ENCODE measurements at regions not wholly inside any gene's neighbourhood (a gene's known extent, or its start where the extent isn't known, plus 50 kb on each side); places are given as distances from the start of the nearest gene placed in this dataset.

- H3K9me3 Mint-ChIP-seq = peaks cover 0 to 5% (median 0%) of the 10 kb centered on the region in 11 donors
- ChIA-PET CTCF (no interaction called here), POLR2A (no interaction called here)
- no peak overlapping the region for H3K27ac ChIP-seq (ENCODE audit: low read depth, low read length)
- no peaks in the 10 kb centered on the region for H3K36me3 ChIP-seq (ENCODE audit: control insufficient read depth in 2 of 3, insufficient read depth in 3 of 3, low read length in 3 of 3)
- no peak overlapping the region for H3K27ac Mint-ChIP-seq
- no peaks in the 10 kb centered on the region for H3K27me3 ChIP-seq (ENCODE audit: control insufficient read depth in 2 of 2, insufficient read depth in 2 of 2, low read length in 2 of 2)
- no peaks in the 10 kb centered on the region for H3K27me3 Mint-ChIP-seq
- H3K9me3 ChIP-seq (ENCODE audit: control insufficient read depth in 2 of 3, low read length in 3 of 3) = no peaks in the 10 kb centered on the region
- H3K4me3 ChIP-seq (ENCODE audit: low read length) = no peak overlapping the region
- H3K4me1 ChIP-seq (ENCODE audit: control insufficient read depth in 2 of 2, insufficient read depth in 2 of 2, low read length in 2 of 2) = no peaks in the 10 kb centered on the region
- intact Hi-C loops (cut with micrococcal nuclease) = no loop called here
- no peak overlapping the region for H3K4me3 Mint-ChIP-seq
- H3K36me3 Mint-ChIP-seq = no peaks in the 10 kb centered on the region
- DNase-seq = no peak
- no peak for ATAC-seq
- no peaks in the 10 kb centered on the region for H3K4me1 Mint-ChIP-seq
Observed at GRCh38 chr9:27954858-27955257, 381.6 kb upstream of the C9orf72 start.

GRCh38 chr9:27963836-27964235, 390.6 kb upstream of the C9orf72 start:
- Mint-ChIP-seq H3K4me3 (no peak overlapping the region), H3K27me3 (no peaks in the 10 kb centered on the region), H3K36me3 (no peaks in the 10 kb centered on the region), H3K9me3 (peaks cover 0 to 7% (median 0%) of the 10 kb centered on the region in 11 donors), H3K27ac (no peak overlapping the region), H3K4me1 (no peaks in the 10 kb centered on the region)
- H3K9me3 ChIP-seq (ENCODE audit: control insufficient read depth in 2 of 3, low read length in 3 of 3) = no peaks in the 10 kb centered on the region
- CTCF ChIA-PET = no interaction called here
- H3K4me1 ChIP-seq (ENCODE audit: control insufficient read depth in 2 of 2, insufficient read depth in 2 of 2, low read length in 2 of 2) = no peaks in the 10 kb centered on the region
- no peaks in the 10 kb centered on the region for H3K27me3 ChIP-seq (ENCODE audit: control insufficient read depth in 2 of 2, insufficient read depth in 2 of 2, low read length in 2 of 2)
- no peak overlapping the region for H3K4me3 ChIP-seq (ENCODE audit: low read length)
- DNase-seq (no peak), ATAC-seq (no peak)
- no peak overlapping the region for H3K27ac ChIP-seq (ENCODE audit: low read depth, low read length)
- POLR2A ChIA-PET = no interaction called here
- intact Hi-C loops (cut with micrococcal nuclease) = no loop called here
- no peaks in the 10 kb centered on the region for H3K36me3 ChIP-seq (ENCODE audit: control insufficient read depth in 2 of 3, insufficient read depth in 3 of 3, low read length in 3 of 3)

- H3K27ac ChIP-seq (ENCODE audit: low read depth, low read length) = no peak overlapping the region
- peaks cover 0 to 2% (median 0%) of the 10 kb centered on the region in 11 donors for H3K9me3 Mint-ChIP-seq
- H3K4me1 Mint-ChIP-seq = no peaks in the 10 kb centered on the region
- H3K27me3 Mint-ChIP-seq = no peaks in the 10 kb centered on the region
- no peak for ATAC-seq
- H3K36me3 ChIP-seq (ENCODE audit: control insufficient read depth in 2 of 3, insufficient read depth in 3 of 3, low read length in 3 of 3) = no peaks in the 10 kb centered on the region
- H3K36me3 Mint-ChIP-seq = no peaks in the 10 kb centered on the region
- no peak overlapping the region for H3K4me3 ChIP-seq (ENCODE audit: low read length)
- no peak overlapping the region for H3K27ac Mint-ChIP-seq
- no peak overlapping the region for H3K4me3 Mint-ChIP-seq
- no peaks in the 10 kb centered on the region for H3K4me1 ChIP-seq (ENCODE audit: control insufficient read depth in 2 of 2, insufficient read depth in 2 of 2, low read length in 2 of 2)
- CTCF ChIA-PET = interaction anchor here (0.7 kb wide), 1 partner anchor 187 kb away, joined by 3 read pairs; no protein-coding TSS in a partner anchor
- no peak for DNase-seq
- H3K27me3 ChIP-seq (ENCODE audit: control insufficient read depth in 2 of 2, insufficient read depth in 2 of 2, low read length in 2 of 2) = no peaks in the 10 kb centered on the region
- no peaks in the 10 kb centered on the region for H3K9me3 ChIP-seq (ENCODE audit: control insufficient read depth in 2 of 3, low read length in 3 of 3)
- intact Hi-C loops (cut with micrococcal nuclease) = no loop called here
- POLR2A ChIA-PET = no interaction called here
Observed at GRCh38 chr9:27967210-27967609, 393.9 kb upstream of the C9orf72 start.

- POLR2A ChIA-PET = no interaction called here
Observed at GRCh38 chr9:27977931-27978330, 404.6 kb upstream of the C9orf72 start.

DNA sequence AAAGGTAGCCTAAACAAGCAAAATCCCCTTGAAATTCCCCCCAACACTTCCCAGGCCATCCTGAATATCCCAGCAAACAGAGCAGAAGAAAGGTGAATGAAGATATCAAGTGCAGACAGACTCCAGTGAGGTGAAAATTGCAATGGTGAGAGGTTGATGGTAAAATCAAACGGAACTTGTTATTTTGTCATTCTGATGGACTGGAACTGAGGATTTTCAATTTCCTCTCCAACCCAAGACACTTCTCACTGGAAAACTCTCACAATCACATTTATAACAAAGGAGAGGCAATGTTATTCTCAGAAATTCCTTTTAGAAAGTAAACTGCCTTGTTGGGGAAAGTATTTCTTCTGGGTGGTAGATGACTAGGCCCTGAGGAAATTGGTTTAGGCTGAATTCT, 412.4 kb upstream of the C9orf72 start:
- ChIA-PET CTCF (no interaction called here), POLR2A (no interaction called here)
- Histone ChIP-seq H3K27me3 (ENCODE audit: control insufficient read depth in 2 of 2, insufficient read depth in 2 of 2, low read length in 2 of 2) (no peaks in the 10 kb centered on the region), H3K27ac (ENCODE audit: low read depth, low read length) (no peak overlapping the region), H3K36me3 (ENCODE audit: control insufficient read depth in 2 of 3, insufficient read depth in 3 of 3, low read length in 3 of 3) (no peaks in the 10 kb centered on the region), H3K4me1 (ENCODE audit: control insufficient read depth in 2 of 2, insufficient read depth in 2 of 2, low read length in 2 of 2) (no peaks in the 10 kb centered on the region), H3K4me3 (ENCODE audit: low read length) (no peak overlapping the region), H3K9me3 (ENCODE audit: control insufficient read depth in 2 of 3, low read length in 3 of 3) (no peaks in the 10 kb centered on the region)
- H3K27ac Mint-ChIP-seq = no peak overlapping the region
- H3K4me1 Mint-ChIP-seq = no peaks in the 10 kb centered on the region
- DNase-seq (no peak), ATAC-seq (no peak)
- H3K4me3 Mint-ChIP-seq = no peak overlapping the region
- intact Hi-C loops (cut with micrococcal nuclease) = no loop called here
- H3K36me3 Mint-ChIP-seq = no peaks in the 10 kb centered on the region
- H3K9me3 Mint-ChIP-seq = peaks cover 0 to 12% (median 1%) of the 10 kb centered on the region in 11 donors
- H3K27me3 Mint-ChIP-seq = peaks cover 0 to 4% (median 0%) of the 10 kb centered on the region in 5 donors

More at GRCh38 chr9:27977931-27978330, 404.6 kb upstream of the C9orf72 start:
- CTCF ChIA-PET = no interaction called here
- DNase-seq (no peak), ATAC-seq (no peak)
- H3K9me3 ChIP-seq (ENCODE audit: control insufficient read depth in 2 of 3, low read length in 3 of 3) = no peaks in the 10 kb centered on the region
- no peaks in the 10 kb centered on the region for H3K27me3 ChIP-seq (ENCODE audit: control insufficient read depth in 2 of 2, insufficient read depth in 2 of 2, low read length in 2 of 2)
- H3K4me1 ChIP-seq (ENCODE audit: control insufficient read depth in 2 of 2, insufficient read depth in 2 of 2, low read length in 2 of 2) = no peaks in the 10 kb centered on the region
- no peak overlapping the region for H3K4me3 ChIP-seq (ENCODE audit: low read length)
- Mint-ChIP-seq H3K36me3 (no peaks in the 10 kb centered on the region), H3K4me3 (no peak overlapping the region), H3K27me3 (no peaks in the 10 kb centered on the region), H3K9me3 (peaks cover 0 to 4% (median 0%) of the 10 kb centered on the region in 11 donors), H3K4me1 (no peaks in the 10 kb centered on the region), H3K27ac (no peak overlapping the region)
- no peaks in the 10 kb centered on the region for H3K36me3 ChIP-seq (ENCODE audit: control insufficient read depth in 2 of 3, insufficient read depth in 3 of 3, low read length in 3 of 3)
- H3K27ac ChIP-seq (ENCODE audit: low read depth, low read length) = no peak overlapping the region
- intact Hi-C loops (cut with micrococcal nuclease) = no loop called here

- H3K27ac ChIP-seq (ENCODE audit: low read depth, low read length) = no peak overlapping the region
- no peak overlapping the region for H3K27ac Mint-ChIP-seq
- no peaks in the 10 kb centered on the region for H3K36me3 ChIP-seq (ENCODE audit: control insufficient read depth in 2 of 3, insufficient read depth in 3 of 3, low read length in 3 of 3)
- intact Hi-C loops (cut with micrococcal nuclease) = no loop called here
- H3K4me1 ChIP-seq (ENCODE audit: control insufficient read depth in 2 of 2, insufficient read depth in 2 of 2, low read length in 2 of 2) = no peaks in the 10 kb centered on the region
- peaks cover 0 to 14% (median 3%) of the 10 kb centered on the region in 5 donors for H3K27me3 Mint-ChIP-seq
- H3K9me3 ChIP-seq (ENCODE audit: control insufficient read depth in 2 of 3, low read length in 3 of 3) = no peaks in the 10 kb centered on the region
- peaks cover 0 to 13% (median 1%) of the 10 kb centered on the region in 11 donors for H3K9me3 Mint-ChIP-seq
- H3K27me3 ChIP-seq (ENCODE audit: control insufficient read depth in 2 of 2, insufficient read depth in 2 of 2, low read length in 2 of 2) = no peaks in the 10 kb centered on the region
- ChIA-PET CTCF (no interaction called here), POLR2A (no interaction called here)
- DNase-seq (no peak), ATAC-seq (no peak)
- H3K4me3 ChIP-seq (ENCODE audit: low read length) = no peak overlapping the region
- H3K36me3 Mint-ChIP-seq = no peaks in the 10 kb centered on the region
- H3K4me3 Mint-ChIP-seq = no peak overlapping the region
- H3K4me1 Mint-ChIP-seq = no peaks in the 10 kb centered on the region
Observed at GRCh38 chr9:27990524-27990923, 417.2 kb upstream of the C9orf72 start.

- Mint-ChIP-seq H3K9me3 (peaks cover 0 to 13% (median 1%) of the 10 kb centered on the region in 11 donors), H3K4me3 (no peak overlapping the region), H3K27me3 (peaks cover 0 to 14% (median 3%) of the 10 kb centered on the region in 5 donors), H3K4me1 (no peaks in the 10 kb centered on the region), H3K36me3 (no peaks in the 10 kb centered on the region), H3K27ac (no peak overlapping the region)
- ATAC-seq (no peak), DNase-seq (no peak)
- no peaks in the 10 kb centered on the region for H3K9me3 ChIP-seq (ENCODE audit: control insufficient read depth in 2 of 3, low read length in 3 of 3)
- no peak overlapping the region for H3K27ac ChIP-seq (ENCODE audit: low read depth, low read length)
- CTCF ChIA-PET = no interaction called here
- H3K4me3 ChIP-seq (ENCODE audit: low read length) = no peak overlapping the region
- no peaks in the 10 kb centered on the region for H3K4me1 ChIP-seq (ENCODE audit: control insufficient read depth in 2 of 2, insufficient read depth in 2 of 2, low read length in 2 of 2)
- H3K27me3 ChIP-seq (ENCODE audit: control insufficient read depth in 2 of 2, insufficient read depth in 2 of 2, low read length in 2 of 2) = no peaks in the 10 kb centered on the region
- no peaks in the 10 kb centered on the region for H3K36me3 ChIP-seq (ENCODE audit: control insufficient read depth in 2 of 3, insufficient read depth in 3 of 3, low read length in 3 of 3)
- POLR2A ChIA-PET = no interaction called here
- intact Hi-C loops (cut with micrococcal nuclease) = no loop called here
Observed at GRCh38 chr9:27991221-27991620, 417.9 kb upstream of the C9orf72 start.
